H1 (cell line): ENCODE measurements at regions not wholly inside any gene's neighbourhood (a gene's known extent, or its start where the extent isn't known, plus 50 kb on each side); places are given as distances from the start of the nearest gene placed in this dataset.

ENCODE experiments used
- CTCF ChIA-PET: fragments of 300-600 bp; sonication (Branson Sonifier 250); formaldehyde crosslinking; loops from one replicate; lab custom pipeline; 2021; ENCODE audit not compliant: partially characterized antibody; lab: Charles Lee
- POLR2A ChIA-PET: fragments of 300-600 bp; sonication (Branson Sonifier 250); formaldehyde crosslinking; loops from one replicate; lab custom pipeline; 2021; ENCODE audit warnings: inconsistent platforms; ENCODE audit not compliant: partially characterized antibody; lab: Charles Lee
- DNase-seq, 2 experiments: peaks; one replicate each; pipeline versions ENCODE4 v3.0.0 to v3.0.0-alpha.2; 2010 to 2022; ENCODE audit warnings: low spot score in 2 of 2, low read depth in 1 of 2, mixed read lengths in 1 of 2
- FAIRE-seq: peaks from 2 replicates; lab custom pipeline; 2011; peaks lifted over from hg19 to GRCh38; lab: Jason Lieb, UNC
- H2AFZ ChIP-seq: 2 replicates; pipeline ENCODE4 v1.8.1; 2012; ENCODE audit warnings: low read length, inconsistent platforms
- H2AK5ac ChIP-seq: 2 replicates; pipeline ENCODE4 v1.6.1; 2013; ENCODE audit warnings: low read depth, low read length
- H2BK120ac ChIP-seq: replicated peaks from 2 replicates; pipeline ENCODE3; 2013; ENCODE audit warnings: low read depth, low read length, inconsistent platforms
- H2BK12ac ChIP-seq: 2 replicates; pipeline ENCODE4 v1.6.1; 2013; ENCODE audit warnings: low read depth, low read length
- H2BK15ac ChIP-seq: 2 replicates; pipeline ENCODE4 v1.6.1; 2013; ENCODE audit warnings: low read length
- H2BK20ac ChIP-seq: 2 replicates; pipeline ENCODE4 v1.6.1; 2013; ENCODE audit warnings: low read length
- H2BK5ac ChIP-seq: 2 replicates; pipeline ENCODE4 v1.6.1; 2013; ENCODE audit warnings: low read depth, low read length
- H3K14ac ChIP-seq: 2 replicates; pipeline ENCODE4 v1.6.1; 2013; ENCODE audit warnings: inconsistent platforms; ENCODE audit not compliant: insufficient read length
- H3K18ac ChIP-seq: 2 replicates; pipeline ENCODE4 v1.6.1; 2013; ENCODE audit warnings: low read length; ENCODE audit errors: extremely low read depth
- H3K23ac ChIP-seq: 2 replicates; pipeline ENCODE4 v1.6.1; 2013; ENCODE audit warnings: inconsistent platforms; ENCODE audit not compliant: insufficient read length
- H3K23me2 ChIP-seq: 2 replicates; pipeline ENCODE4 v1.6.1; 2013; ENCODE audit warnings: low read depth, low read length
- H3K27ac ChIP-seq: 2 replicates; pipeline ENCODE4 v1.6.1; 2011; ENCODE audit warnings: low read depth, low read length, inconsistent platforms
- H3K27me3 ChIP-seq, 4 experiments: replicated peaks in 1 of 4; 1 replicate in 1 of 4; 2 replicates in 3 of 4; pipeline versions ENCODE4 v1.6.1 to v1.8.1; 2011 to 2013; ENCODE audit warnings: low read length in 3 of 4, mild to moderate bottlenecking in 3 of 4, inconsistent platforms in 2 of 4, mixed read lengths in 2 of 4, moderate library complexity in 1 of 4; ENCODE audit not compliant: control insufficient read depth in 3 of 4, insufficient read depth in 3 of 4; ENCODE audit errors: extremely low read depth in 1 of 4
- H3K36me3 ChIP-seq, 4 experiments: 2 replicates each; pipeline versions ENCODE4 v1.6.1 to v1.8.1; 2011 to 2013; ENCODE audit warnings: mild to moderate bottlenecking in 4 of 4, low read length in 3 of 4, moderate library complexity in 2 of 4, control low read depth in 1 of 4, inconsistent platforms in 1 of 4; ENCODE audit not compliant: insufficient read depth in 4 of 4, control insufficient read depth in 2 of 4
- H3K4ac ChIP-seq: replicated peaks from 2 replicates; pipeline ENCODE3; 2013; ENCODE audit warnings: low read length, low read depth, mixed read lengths, inconsistent platforms; ENCODE audit not compliant: insufficient read length
- H3K4me1 ChIP-seq, 4 experiments: replicated peaks in 1 of 4; 1 replicate in 1 of 4; 2 replicates in 3 of 4; pipeline versions ENCODE4 v1.6.1 to v1.8.1; 2011 to 2013; ENCODE audit warnings: low read length in 3 of 4, inconsistent platforms in 2 of 4, mixed read lengths in 1 of 4; ENCODE audit not compliant: insufficient read depth in 4 of 4, control insufficient read depth in 3 of 4
- H3K4me2 ChIP-seq, 2 experiments: 2 replicates each; pipeline versions ENCODE4 v1.6.1 to v1.8.1; 2011 to 2013; ENCODE audit warnings: low read depth in 2 of 2, low read length in 2 of 2, control low read depth in 1 of 2, inconsistent platforms in 1 of 2, mild to moderate bottlenecking in 1 of 2; ENCODE audit not compliant: insufficient read depth in 1 of 2
- H3K4me3 ChIP-seq, 4 experiments: fragments of 200-600, 300-600 bp in 1 of 4; sonication (generic), shearing (Covaris generic), sonication (Bioruptor Twin) in 1 of 4; 2 replicates each; pipeline versions ENCODE4 v1.5.1 to v1.8.1; 2011 to 2016; ENCODE audit warnings: low read length in 4 of 4, low read depth in 3 of 4, control low read depth in 2 of 4, inconsistent platforms in 2 of 4, mild to moderate bottlenecking in 2 of 4, mixed read lengths in 1 of 4, moderate library complexity in 1 of 4; ENCODE audit not compliant: insufficient read depth in 2 of 4; ENCODE audit errors: extremely low read depth in 1 of 4
- H3K56ac ChIP-seq: replicated peaks from 2 replicates; pipeline ENCODE3; 2013; ENCODE audit warnings: low read depth, mild to moderate bottlenecking, mixed read lengths, low read length, inconsistent platforms; ENCODE audit not compliant: insufficient read length
- H3K79me1 ChIP-seq: 2 replicates; pipeline ENCODE4 v1.6.1; 2013; ENCODE audit warnings: low read depth, low read length, control low read depth
- H3K79me2 ChIP-seq, 2 experiments: 2 replicates each; pipeline versions ENCODE4 v1.6.1 to v1.8.1; 2012 to 2013; ENCODE audit warnings: low read length in 2 of 2, mild to moderate bottlenecking in 2 of 2, inconsistent platforms in 1 of 2; ENCODE audit not compliant: insufficient read depth in 2 of 2, control insufficient read depth in 1 of 2
- H3K9ac ChIP-seq, 4 experiments: replicated peaks in 1 of 4; 1 replicate in 1 of 4; 2 replicates in 3 of 4; pipeline versions ENCODE4 v1.6.1 to v1.8.1; 2011 to 2013; ENCODE audit warnings: low read depth in 3 of 4, low read length in 3 of 4, control low read depth in 2 of 4, mild to moderate bottlenecking in 2 of 4, moderate library complexity in 2 of 4, inconsistent platforms in 1 of 4; ENCODE audit errors: extremely low read depth in 1 of 4
- H3K9me3 ChIP-seq, 2 experiments: 2 replicates each; pipeline versions ENCODE4 v1.6.1 to v1.8.1; 2012 to 2013; ENCODE audit warnings: mild to moderate bottlenecking in 2 of 2, moderate library complexity in 2 of 2, control low read depth in 1 of 2, inconsistent platforms in 1 of 2, low read depth in 1 of 2, low read length in 1 of 2, mixed read lengths in 1 of 2; ENCODE audit not compliant: insufficient read depth in 2 of 2
- H4K20me1 ChIP-seq, 2 experiments: replicated peaks in 1 of 2; 2 replicates each; pipeline versions ENCODE3 to v1.8.1; 2011 to 2013; ENCODE audit warnings: inconsistent platforms in 2 of 2, low read length in 2 of 2, mild to moderate bottlenecking in 1 of 2; ENCODE audit not compliant: insufficient read depth in 2 of 2, control insufficient read depth in 1 of 2
- H4K5ac ChIP-seq: 2 replicates; pipeline ENCODE4 v1.6.1; 2013; ENCODE audit warnings: low read length, low read depth, mixed read lengths, inconsistent platforms; ENCODE audit not compliant: insufficient read length
- H4K8ac ChIP-seq: 2 replicates; pipeline ENCODE4 v1.8.0; 2013; ENCODE audit warnings: mild to moderate bottlenecking, moderate library complexity, low read length, inconsistent platforms; ENCODE audit not compliant: insufficient read depth; ENCODE audit errors: extremely low read depth
- H4K91ac ChIP-seq: replicated peaks from 2 replicates; pipeline ENCODE3; 2013; ENCODE audit warnings: low read length, mixed read lengths, inconsistent platforms; ENCODE audit not compliant: insufficient read length
- EP300 ChIP-seq, 2 experiments: IDR thresholded peaks; 1 replicate in 1 of 2; 2 replicates in 1 of 2; pipeline ENCODE4 v1.6.1; 2011 to 2012; ENCODE audit warnings: low read depth in 2 of 2, low read length in 2 of 2, mild to moderate bottlenecking in 2 of 2, borderline replicate concordance in 1 of 2, inconsistent platforms in 1 of 2, moderate library complexity in 1 of 2
- EZH2 ChIP-seq: fragments of 200-600 bp; sonication (generic); IDR thresholded peaks from 2 replicates; pipeline ENCODE4 v1.7.1; 2012; ENCODE audit warnings: low read depth, mild to moderate bottlenecking, moderate library complexity, low read length, inconsistent platforms; ENCODE audit not compliant: severe bottlenecking
- NANOG ChIP-seq: IDR thresholded peaks from 2 replicates; pipeline ENCODE4 v1.6.1; 2011; ENCODE audit warnings: low read length, low read depth, mild to moderate bottlenecking, inconsistent platforms; ENCODE audit not compliant: insufficient read depth, poor library complexity, severe bottlenecking
- SIN3A ChIP-seq, 2 experiments: IDR thresholded peaks in 1 of 2; conservative IDR thresholded peaks in 1 of 2; 2 replicates each; pipeline ENCODE4 v1.6.1; 2011 to 2012; ENCODE audit warnings: low read length in 2 of 2, improper control_type of control experiment in 1 of 2, low read depth in 1 of 2, mild to moderate bottlenecking in 1 of 2
- SP1 ChIP-seq: IDR thresholded peaks from 2 replicates; pipeline ENCODE4 v1.6.1; 2011; ENCODE audit warnings: low read depth, low read length
- ZNF274 ChIP-seq: IDR thresholded peaks from 2 replicates; pipeline ENCODE4 v1.7.0; 2012; ENCODE audit warnings: low read length, borderline replicate concordance; ENCODE audit errors: extremely low read depth
- WGBS, 2 experiments: shearing (Covaris generic) in 1 of 2; methylation state at CpG; one replicate each; pipeline versions ENCODE4 v1.1.6 to v1.1.7; 2013 to 2015; ENCODE audit warnings: low lambda C conversion rate in 2 of 2, mixed read lengths in 2 of 2, inconsistent platforms in 1 of 2, low coverage in 1 of 2, missing lambda C conversion rate in 1 of 2; ENCODE audit not compliant: insufficient replicate concordance in 2 of 2, insufficient coverage in 1 of 2, insufficient read length in 1 of 2; ENCODE audit errors: extremely low coverage in 1 of 2, missing lambda C conversion rate in 1 of 2; 5-methylcytosine and 5-hydroxymethylcytosine counted together
- TF ChIP-seq, protein P1 (sequence below): IDR thresholded peaks from 2 replicates; pipeline ENCODE4 v1.6.1; 2012; ENCODE audit warnings: inconsistent platforms
- TF ChIP-seq, protein P2 (sequence below): IDR thresholded peaks from 2 replicates; pipeline ENCODE4 v1.6.1; 2011; ENCODE audit warnings: low read depth, mild to moderate bottlenecking, low read length; ENCODE audit not compliant: insufficient read depth

DNA sequence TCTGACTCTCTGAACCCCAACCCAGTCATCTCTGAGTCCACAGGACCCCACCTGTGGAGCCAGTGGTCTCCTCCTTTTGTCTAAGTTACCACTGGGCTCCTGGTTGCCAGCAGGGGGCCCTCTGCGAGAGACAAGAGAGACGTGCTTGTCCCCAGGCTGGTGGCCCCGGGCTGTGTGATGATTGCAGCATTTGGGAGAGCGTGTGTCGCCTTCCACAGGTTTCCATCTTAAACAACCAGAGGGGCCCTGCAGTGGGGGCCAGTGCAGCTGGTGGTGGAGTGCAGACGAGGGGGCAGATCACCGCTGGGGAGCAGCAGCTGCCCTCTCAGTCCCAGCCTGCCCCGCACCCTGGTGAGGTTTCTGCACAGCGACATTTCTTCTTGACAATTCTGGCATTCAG, 122.4 kb upstream of the PPP2R2D start:
- Histone ChIP-seq H3K27ac (no peak overlapping the region), H2BK5ac (peak overlapping the region; percentile 32; the same call in 1 of the 2 replicates), H3K79me2 (no peaks in the 10 kb centered on the region), H2AK5ac (no peak overlapping the region), H4K8ac (no peak overlapping the region), H3K4me1 (no peaks in the 10 kb centered on the region), H3K27me3 (no peaks in the 10 kb centered on the region), H3K4me2 (no peak overlapping the region), H3K79me1 (no peaks in the 10 kb centered on the region), H3K9ac (no peak overlapping the region), H3K36me3 (no peaks in the 10 kb centered on the region), H4K91ac (no peak overlapping the region), H3K4me3 (no peak overlapping the region), H3K56ac (no peak overlapping the region), H4K20me1 (no peaks in the 10 kb centered on the region), H2BK15ac (no peak overlapping the region), H2BK20ac (no peak overlapping the region), H2BK120ac (no peak overlapping the region), H3K18ac (no peak overlapping the region), H3K4ac (no peak overlapping the region), H3K23ac (no peak overlapping the region), H3K23me2 (no peaks in the 10 kb centered on the region), H3K9me3 (peaks cover 7 to 13% of the 10 kb centered on the region in 2 experiments; a peak in 3 of 4 replicates), H2AFZ (no peak overlapping the region), H3K14ac (no peak overlapping the region), H4K5ac (no peak overlapping the region), H2BK12ac (0 out of 2 replicates have a peak overlapping the region, but pooled peaks have one; percentile 39)
- peak in 1 of 2 experiments; percentile 31 for DNase-seq
- ChIA-PET POLR2A (no interaction called here), CTCF (interaction anchor here (0.5 kb wide), 1 partner anchor 44 kb away, joined by 3 read pairs; no protein-coding TSS in a partner anchor)
- WGBS, 2 experiments = 79% methylated on average over 9 of the region's 9 CpGs; no CpG with 5 or more reads in 1 of the 2 experiments
- TF ChIP-seq NANOG (no peak), SIN3A (conservative IDR thresholded peaks at IDR 0.05 in 1 of 2, IDR thresholded peaks at IDR 0.05 in 1 of 2; ENCODE audit: low read depth in 1 of 2, low read length in 2 of 2) (no peak), ZNF274 (no peak), EZH2 (no peak), EP300 (IDR thresholded peaks at IDR 0.05; ENCODE audit: borderline replicate concordance in 1 of 2, low read depth in 2 of 2, low read length in 2 of 2) (no peak), SP1 (no peak)
- TF ChIP-seq, protein P1, sequence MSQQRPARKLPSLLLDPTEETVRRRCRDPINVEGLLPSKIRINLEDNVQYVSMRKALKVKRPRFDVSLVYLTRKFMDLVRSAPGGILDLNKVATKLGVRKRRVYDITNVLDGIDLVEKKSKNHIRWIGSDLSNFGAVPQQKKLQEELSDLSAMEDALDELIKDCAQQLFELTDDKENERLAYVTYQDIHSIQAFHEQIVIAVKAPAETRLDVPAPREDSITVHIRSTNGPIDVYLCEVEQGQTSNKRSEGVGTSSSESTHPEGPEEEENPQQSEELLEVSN = no peak
- TF ChIP-seq, protein P2, sequence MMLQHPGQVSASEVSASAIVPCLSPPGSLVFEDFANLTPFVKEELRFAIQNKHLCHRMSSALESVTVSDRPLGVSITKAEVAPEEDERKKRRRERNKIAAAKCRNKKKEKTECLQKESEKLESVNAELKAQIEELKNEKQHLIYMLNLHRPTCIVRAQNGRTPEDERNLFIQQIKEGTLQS = no peak
- no peak for FAIRE-seq
